Activated CD4-positive, alpha-beta T cell treated with anti-CD3 and anti-CD28 coated beads, Interleukin-2, amount 50 U/mL, for 48 hours (primary cell): ENCODE measurements at regions not wholly inside any gene's neighbourhood (a gene's known extent, or its start where the extent isn't known, plus 50 kb on each side); places are given as distances from the start of the nearest gene placed in this dataset.

Experiments used
- DNase-seq, 2 experiments: peaks; one replicate each; pipeline ENCODE4 v3.0.0-alpha.2; 2020

GRCh38 chr2:207257251-207258250 lies 91.8 kb upstream of the KLF7 start:
- no peak for DNase-seq

- DNase-seq = no peak
Measured at GRCh38 chr2:207258263-207258991, 92.7 kb upstream of the KLF7 start.

- no peak for DNase-seq
Measured at GRCh38 chr2:207260021-207260420, 94.3 kb upstream of the KLF7 start.

GRCh38 chr2:207260947-207261346 lies 95.2 kb upstream of the KLF7 start:
- DNase-seq = no peak

- no peak for DNase-seq
Measured at GRCh38 chr2:207264310-207264709, 98.6 kb upstream of the KLF7 start.

- no peak for DNase-seq
Measured at GRCh38 chr2:207265332-207265731, 99.6 kb upstream of the KLF7 start.

- no peak for DNase-seq
Measured at GRCh38 chr2:207265869-207266268, 100.1 kb upstream of the KLF7 start.

- no peak for DNase-seq
Measured at GRCh38 chr2:207266648-207267047, 100.9 kb upstream of the KLF7 start.

- DNase-seq = no peak
Measured at GRCh38 chr2:207269038-207269437, 103.3 kb upstream of the KLF7 start.

GRCh38 chr2:207274530-207275189 lies 108.9 kb upstream of the KLF7 start:
- no peak for DNase-seq

- DNase-seq = no peak
Measured at GRCh38 chr2:207275779-207276178, 110.0 kb upstream of the KLF7 start.

GRCh38 chr2:207276248-207276647 lies 110.5 kb upstream of the KLF7 start:
- DNase-seq = no peak

GRCh38 chr2:207276858-207277257 lies 111.1 kb upstream of the KLF7 start:
- DNase-seq = no peak

- no peak for DNase-seq
Measured at GRCh38 chr2:207279520-207279919, 113.8 kb upstream of the KLF7 start.

- DNase-seq = no peak
Measured at GRCh38 chr2:207281436-207281835, 115.7 kb upstream of the KLF7 start.

- DNase-seq = no peak
Measured at GRCh38 chr2:207282916-207283315, 117.2 kb upstream of the KLF7 start.

GRCh38 chr2:207283356-207283755 lies 117.6 kb upstream of the KLF7 start:
- peak in 1 of 2 experiments; percentile 27 for DNase-seq

GRCh38 chr2:207284556-207285472 lies 119.1 kb upstream of the KLF7 start:
- DNase-seq = no peak

GRCh38 chr2:207285473-207285815 lies 119.7 kb upstream of the KLF7 start:
- DNase-seq = no peak

GRCh38 chr2:207286106-207286505 lies 120.4 kb upstream of the KLF7 start:
- DNase-seq = peak in 1 of 2 experiments; percentile 14

- DNase-seq = peak; percentile 36 to 56
Measured at GRCh38 chr2:207288628-207289027, 122.9 kb upstream of the KLF7 start.

- no peak for DNase-seq
Measured at GRCh38 chr2:207289295-207290018, 123.7 kb upstream of the KLF7 start.
